Astrocyte of the cerebellum (primary cell): ENCODE measurements at regions not wholly inside any gene's neighbourhood (a gene's known extent, or its start where the extent isn't known, plus 50 kb on each side); places are given as distances from the start of the nearest gene placed in this dataset.
A peak's percentile ranks its signal among the peaks of the same experiment; 100 is the strongest.

Experiments used
- DNase-seq: peaks from one replicate; pipeline ENCODE4 v3.0.0-alpha.2; 2011; ENCODE audit warnings: low read depth
- H3K4me3 ChIP-seq: 2 replicates; pipeline ENCODE4 v1.5.1; 2011; ENCODE audit warnings: mild to moderate bottlenecking, low read depth, low read length, moderate library complexity
- CTCF ChIP-seq: IDR thresholded peaks from 2 replicates; pipeline ENCODE4 v1.5.1; 2012; ENCODE audit warnings: low read length, low read depth, moderate library complexity, mild to moderate bottlenecking; ENCODE audit errors: missing control alignments
- in situ Hi-C: cut with HindIII; loops from 2 replicates; pipeline ENCODE4 v1.10.0; 2017; ENCODE audit warnings: low sequenced_read_pairs

GRCh38 chr10:83522456-83522855 lies 616.9 kb upstream of the GHITM start:
- DNase-seq, result no peak
- no peak for TF ChIP-seq CTCF
- in situ Hi-C loops, result no loop called here
- no peak overlapping the region for H3K4me3 ChIP-seq

GRCh38 chr10:83522881-83523386 lies 616.4 kb upstream of the GHITM start:
- in situ Hi-C loops, result no loop called here
- no peak for TF ChIP-seq CTCF
- H3K4me3 ChIP-seq, result no peak overlapping the region
- peak; percentile 58 for DNase-seq

GRCh38 chr10:83527934-83528333 lies 611.4 kb upstream of the GHITM start:
- in situ Hi-C loops, result no loop called here
- no peak overlapping the region for H3K4me3 ChIP-seq
- no peak for DNase-seq
- no peak for TF ChIP-seq CTCF

GRCh38 chr10:83533290-83533689 lies 606.0 kb upstream of the GHITM start:
- in situ Hi-C loops, result no loop called here
- H3K4me3 ChIP-seq, result no peak overlapping the region
- TF ChIP-seq CTCF, result no peak
- no peak for DNase-seq

- in situ Hi-C loops, result no loop called here
- H3K4me3 ChIP-seq, result no peak overlapping the region
- TF ChIP-seq CTCF, result no peak
- no peak for DNase-seq
Observed at GRCh38 chr10:83536426-83536825, 602.9 kb upstream of the GHITM start.

- H3K4me3 ChIP-seq, result no peak overlapping the region
- in situ Hi-C loops, result no loop called here
- no peak for DNase-seq
- no peak for TF ChIP-seq CTCF
Observed at GRCh38 chr10:83538047-83538446, 601.3 kb upstream of the GHITM start.
